ENCODE measurements at regions not wholly inside any gene's neighbourhood (a gene's known extent, or its start where the extent isn't known, plus 50 kb on each side); places are given as distances from the start of the nearest gene placed in this dataset.

DNA sequence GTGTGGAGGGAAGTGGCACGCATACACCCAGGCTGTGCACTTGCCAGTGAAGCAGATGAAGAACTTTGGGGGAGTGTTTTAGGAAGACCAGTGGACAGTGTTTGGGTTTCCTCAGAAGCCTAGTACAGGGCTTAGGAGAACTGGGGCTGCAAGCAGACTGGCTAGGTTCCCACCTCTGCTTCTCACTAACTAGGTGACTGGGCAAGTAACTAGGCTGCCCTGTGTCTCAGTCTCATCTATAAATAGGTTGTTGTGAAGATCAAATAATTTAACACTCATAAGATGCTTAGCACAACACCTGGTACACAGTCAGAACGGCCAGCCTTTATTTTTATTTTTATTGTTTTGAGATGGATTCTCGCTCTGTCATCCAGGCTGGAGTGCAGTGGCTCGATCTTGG is 312.1 kb downstream of the CDH26 start:
- Histone ChIP-seq H3K4me3 (no peak overlapping the region), H3K4me1 (no peaks in the 10 kb centered on the region), H3K36me3 (no peaks in the 10 kb centered on the region), H3K27ac (replicated peaks) (no peak overlapping the region), H3K9me3 (replicated peaks) (no peaks in the 10 kb centered on the region), H3K27me3 (ENCODE audit: low read depth) (peaks cover 50% of the 10 kb centered on the region)
- TF ChIP-seq, protein P1, sequence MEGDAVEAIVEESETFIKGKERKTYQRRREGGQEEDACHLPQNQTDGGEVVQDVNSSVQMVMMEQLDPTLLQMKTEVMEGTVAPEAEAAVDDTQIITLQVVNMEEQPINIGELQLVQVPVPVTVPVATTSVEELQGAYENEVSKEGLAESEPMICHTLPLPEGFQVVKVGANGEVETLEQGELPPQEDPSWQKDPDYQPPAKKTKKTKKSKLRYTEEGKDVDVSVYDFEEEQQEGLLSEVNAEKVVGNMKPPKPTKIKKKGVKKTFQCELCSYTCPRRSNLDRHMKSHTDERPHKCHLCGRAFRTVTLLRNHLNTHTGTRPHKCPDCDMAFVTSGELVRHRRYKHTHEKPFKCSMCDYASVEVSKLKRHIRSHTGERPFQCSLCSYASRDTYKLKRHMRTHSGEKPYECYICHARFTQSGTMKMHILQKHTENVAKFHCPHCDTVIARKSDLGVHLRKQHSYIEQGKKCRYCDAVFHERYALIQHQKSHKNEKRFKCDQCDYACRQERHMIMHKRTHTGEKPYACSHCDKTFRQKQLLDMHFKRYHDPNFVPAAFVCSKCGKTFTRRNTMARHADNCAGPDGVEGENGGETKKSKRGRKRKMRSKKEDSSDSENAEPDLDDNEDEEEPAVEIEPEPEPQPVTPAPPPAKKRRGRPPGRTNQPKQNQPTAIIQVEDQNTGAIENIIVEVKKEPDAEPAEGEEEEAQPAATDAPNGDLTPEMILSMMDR (IDR thresholded peaks at IDR 0.05; ENCODE audit: borderline replicate concordance) = no peak
- intact Hi-C loops (cut with micrococcal nuclease) = no loop called here
- DNase-seq = no peak

DNA sequence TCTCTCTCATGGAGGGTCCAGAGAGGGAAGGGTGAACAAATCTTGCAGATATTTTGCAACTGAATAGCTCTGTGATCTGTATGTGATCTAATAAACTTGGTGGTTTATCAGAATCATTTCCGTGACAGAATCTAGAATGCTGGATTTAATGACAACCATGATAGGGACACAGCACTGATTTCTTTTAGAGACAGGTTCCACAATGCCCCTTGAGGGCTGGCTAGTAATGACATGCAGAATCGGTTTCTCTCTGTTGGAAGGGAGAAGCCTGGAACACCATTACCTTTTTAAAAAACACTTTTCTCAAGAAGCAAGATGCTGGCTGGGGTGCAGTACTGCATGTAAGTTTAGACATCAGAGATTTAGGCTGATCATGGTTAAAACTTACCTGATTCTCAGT is 313.4 kb downstream of the CDH26 start:
- no peak for DNase-seq
- Histone ChIP-seq H3K27ac (replicated peaks) (no peak overlapping the region), H3K27me3 (ENCODE audit: low read depth) (peaks cover 52% of the 10 kb centered on the region), H3K4me1 (no peaks in the 10 kb centered on the region), H3K4me3 (no peak overlapping the region), H3K36me3 (no peaks in the 10 kb centered on the region), H3K9me3 (replicated peaks) (no peaks in the 10 kb centered on the region)
- TF ChIP-seq, protein P1 (IDR thresholded peaks at IDR 0.05; ENCODE audit: borderline replicate concordance) = peak; percentile 42
- intact Hi-C loops (cut with micrococcal nuclease) = no loop called here

DNA sequence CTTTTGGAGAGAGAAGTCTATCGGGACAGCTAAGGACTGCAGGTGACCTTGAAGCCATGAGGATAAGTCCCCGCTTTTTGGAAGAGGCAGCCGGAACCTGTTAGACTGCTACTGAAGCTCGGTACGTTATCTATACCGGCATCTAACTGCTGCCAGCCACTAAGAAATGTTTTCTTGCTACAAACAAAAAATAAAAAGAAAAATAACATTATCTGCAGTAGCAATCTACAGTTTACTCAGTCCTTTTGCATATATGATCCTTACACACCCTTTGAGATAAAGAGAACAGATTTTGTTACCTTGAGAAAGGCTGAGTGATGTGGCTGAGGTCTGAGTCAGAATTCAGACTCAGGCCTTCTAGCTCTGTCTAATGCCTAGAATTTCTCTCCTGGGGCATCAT is 314.6 kb downstream of the CDH26 start:
- Histone ChIP-seq H3K27ac (replicated peaks) (no peak overlapping the region), H3K4me3 (no peak overlapping the region), H3K36me3 (no peaks in the 10 kb centered on the region), H3K27me3 (ENCODE audit: low read depth) (peaks cover 48% of the 10 kb centered on the region), H3K9me3 (replicated peaks) (no peaks in the 10 kb centered on the region), H3K4me1 (no peaks in the 10 kb centered on the region)
- TF ChIP-seq, protein P1 (IDR thresholded peaks at IDR 0.05; ENCODE audit: borderline replicate concordance) = no peak
- DNase-seq = no peak
- intact Hi-C loops (cut with micrococcal nuclease) = no loop called here

DNA sequence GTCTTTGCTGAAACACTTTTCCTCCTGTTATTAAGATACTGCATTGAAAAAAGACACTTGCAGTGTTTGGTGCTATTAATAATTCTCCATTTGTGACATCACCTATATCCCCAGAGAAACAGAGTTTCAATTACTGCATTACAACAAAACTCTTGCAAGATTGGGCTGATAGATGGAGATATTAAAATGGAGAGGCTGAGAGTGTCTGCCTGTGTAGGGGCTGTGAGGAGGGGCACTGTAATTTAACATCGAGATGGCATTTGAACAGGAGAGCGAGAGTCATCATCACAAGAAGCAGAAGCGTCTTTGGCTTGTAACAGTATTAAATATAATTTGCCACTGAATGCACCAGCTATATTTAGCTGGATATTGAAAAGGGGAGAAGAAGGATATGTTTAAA is 316.5 kb downstream of the CDH26 start:
- no peaks in the 10 kb centered on the region for H3K9me3 ChIP-seq (replicated peaks)
- no peak overlapping the region for H3K27ac ChIP-seq (replicated peaks)
- no peaks in the 10 kb centered on the region for H3K36me3 ChIP-seq
- no peaks in the 10 kb centered on the region for H3K4me1 ChIP-seq
- intact Hi-C loops (cut with micrococcal nuclease) = no loop called here
- H3K27me3 ChIP-seq (ENCODE audit: low read depth) = peaks cover 40% of the 10 kb centered on the region
- no peak overlapping the region for H3K4me3 ChIP-seq
- TF ChIP-seq, protein P1 (IDR thresholded peaks at IDR 0.05; ENCODE audit: borderline replicate concordance) = no peak
- no peak for DNase-seq

DNA sequence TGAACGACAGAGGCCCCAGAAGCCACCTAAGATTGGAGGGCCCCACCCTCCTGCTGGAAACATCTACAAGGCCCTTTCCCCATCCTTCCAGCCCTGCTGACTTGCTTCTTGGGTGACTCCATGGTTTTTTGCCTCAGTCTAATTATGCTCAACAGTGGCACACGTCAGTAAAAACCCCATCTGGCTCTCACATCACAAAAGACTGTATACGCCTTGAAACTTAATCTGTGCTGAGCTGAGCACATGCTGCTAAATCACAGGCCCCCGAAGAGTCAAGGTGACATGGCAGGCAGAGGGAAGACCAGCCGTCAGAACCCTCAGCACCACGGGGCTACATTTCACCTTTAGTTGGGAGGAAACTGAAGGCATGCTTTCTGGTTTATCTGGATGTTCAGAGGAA is 323.1 kb downstream of the CDH26 start:
- H3K27ac ChIP-seq (replicated peaks) = no peak overlapping the region
- no peak overlapping the region for H3K4me3 ChIP-seq
- peaks cover 15% of the 10 kb centered on the region for H3K9me3 ChIP-seq (replicated peaks)
- peaks cover 8% of the 10 kb centered on the region for H3K27me3 ChIP-seq (ENCODE audit: low read depth)
- DNase-seq = no peak
- TF ChIP-seq, protein P1 (IDR thresholded peaks at IDR 0.05; ENCODE audit: borderline replicate concordance) = no peak
- intact Hi-C loops (cut with micrococcal nuclease) = no loop called here
- H3K36me3 ChIP-seq = no peaks in the 10 kb centered on the region
- no peaks in the 10 kb centered on the region for H3K4me1 ChIP-seq

DNA sequence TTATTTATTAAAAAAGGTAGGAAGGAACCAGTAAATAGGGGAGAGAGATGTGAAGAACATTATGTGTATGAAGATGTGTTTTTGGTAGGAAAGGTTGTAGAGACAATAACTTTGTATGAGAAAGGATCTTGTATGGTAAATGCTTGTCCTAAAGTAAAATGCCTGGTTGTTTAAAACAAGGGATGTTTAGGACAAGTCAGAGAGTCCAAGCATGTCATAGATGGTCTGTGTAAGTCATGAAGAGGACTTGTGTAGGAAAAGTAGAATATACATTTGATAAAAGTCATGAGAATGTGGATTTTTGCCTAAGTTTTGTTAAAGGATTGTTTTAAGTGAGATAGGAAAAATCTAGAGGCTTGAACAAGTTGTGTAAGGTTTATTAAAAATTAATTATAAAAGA is 325.1 kb downstream of the CDH26 start:
- Histone ChIP-seq H3K4me3 (no peak overlapping the region), H3K4me1 (no peaks in the 10 kb centered on the region), H3K9me3 (replicated peaks) (peaks cover 15% of the 10 kb centered on the region), H3K27me3 (ENCODE audit: low read depth) (no peaks in the 10 kb centered on the region), H3K36me3 (no peaks in the 10 kb centered on the region), H3K27ac (replicated peaks) (no peak overlapping the region)
- TF ChIP-seq, protein P1 (IDR thresholded peaks at IDR 0.05; ENCODE audit: borderline replicate concordance) = no peak
- no peak for DNase-seq
- intact Hi-C loops (cut with micrococcal nuclease) = no loop called here
